ENCODE measurements at regions not wholly inside any gene's neighbourhood (a gene's known extent, or its start where the extent isn't known, plus 50 kb on each side); places are given as distances from the start of the nearest gene placed in this dataset.

DNA sequence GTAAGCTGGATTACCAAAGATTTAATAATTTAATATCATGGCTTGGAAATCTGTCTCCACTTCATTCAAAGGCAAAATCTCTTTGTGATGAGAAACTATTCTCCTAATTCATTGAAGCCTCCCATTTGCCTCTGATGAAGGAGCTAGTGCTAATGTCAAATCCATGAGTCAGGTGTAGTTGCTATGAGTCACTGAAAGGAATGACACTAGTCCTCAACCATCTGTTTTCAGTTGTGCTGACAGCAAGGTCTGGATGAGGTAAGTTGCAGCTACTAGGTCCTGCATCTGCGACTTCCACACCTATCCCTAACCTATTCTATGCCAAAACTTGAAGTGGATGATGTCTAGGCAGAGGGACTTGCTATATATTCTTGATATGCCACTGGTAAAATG lies 324.0 kb upstream of the UBE2E3 start:
- DNase-seq = no peak
- Histone ChIP-seq H3K36me3 (no peaks in the 10 kb centered on the region), H3K9me3 (no peaks in the 10 kb centered on the region), H3K4me3 (no peak overlapping the region), H3K27ac (no peak overlapping the region), H3K4me1 (no peaks in the 10 kb centered on the region), H3K27me3 (peaks cover 0 to 4% of the 10 kb centered on the region in 2 donors)
- no peak for TF ChIP-seq POLR2A (IDR thresholded peaks at IDR 0.05)
- TF ChIP-seq, protein P1, sequence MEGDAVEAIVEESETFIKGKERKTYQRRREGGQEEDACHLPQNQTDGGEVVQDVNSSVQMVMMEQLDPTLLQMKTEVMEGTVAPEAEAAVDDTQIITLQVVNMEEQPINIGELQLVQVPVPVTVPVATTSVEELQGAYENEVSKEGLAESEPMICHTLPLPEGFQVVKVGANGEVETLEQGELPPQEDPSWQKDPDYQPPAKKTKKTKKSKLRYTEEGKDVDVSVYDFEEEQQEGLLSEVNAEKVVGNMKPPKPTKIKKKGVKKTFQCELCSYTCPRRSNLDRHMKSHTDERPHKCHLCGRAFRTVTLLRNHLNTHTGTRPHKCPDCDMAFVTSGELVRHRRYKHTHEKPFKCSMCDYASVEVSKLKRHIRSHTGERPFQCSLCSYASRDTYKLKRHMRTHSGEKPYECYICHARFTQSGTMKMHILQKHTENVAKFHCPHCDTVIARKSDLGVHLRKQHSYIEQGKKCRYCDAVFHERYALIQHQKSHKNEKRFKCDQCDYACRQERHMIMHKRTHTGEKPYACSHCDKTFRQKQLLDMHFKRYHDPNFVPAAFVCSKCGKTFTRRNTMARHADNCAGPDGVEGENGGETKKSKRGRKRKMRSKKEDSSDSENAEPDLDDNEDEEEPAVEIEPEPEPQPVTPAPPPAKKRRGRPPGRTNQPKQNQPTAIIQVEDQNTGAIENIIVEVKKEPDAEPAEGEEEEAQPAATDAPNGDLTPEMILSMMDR (IDR thresholded peaks at IDR 0.05) = no peak
- intact Hi-C loops (cut with DNase I; ENCODE audit: low total_unique reads) = no loop called here

DNA sequence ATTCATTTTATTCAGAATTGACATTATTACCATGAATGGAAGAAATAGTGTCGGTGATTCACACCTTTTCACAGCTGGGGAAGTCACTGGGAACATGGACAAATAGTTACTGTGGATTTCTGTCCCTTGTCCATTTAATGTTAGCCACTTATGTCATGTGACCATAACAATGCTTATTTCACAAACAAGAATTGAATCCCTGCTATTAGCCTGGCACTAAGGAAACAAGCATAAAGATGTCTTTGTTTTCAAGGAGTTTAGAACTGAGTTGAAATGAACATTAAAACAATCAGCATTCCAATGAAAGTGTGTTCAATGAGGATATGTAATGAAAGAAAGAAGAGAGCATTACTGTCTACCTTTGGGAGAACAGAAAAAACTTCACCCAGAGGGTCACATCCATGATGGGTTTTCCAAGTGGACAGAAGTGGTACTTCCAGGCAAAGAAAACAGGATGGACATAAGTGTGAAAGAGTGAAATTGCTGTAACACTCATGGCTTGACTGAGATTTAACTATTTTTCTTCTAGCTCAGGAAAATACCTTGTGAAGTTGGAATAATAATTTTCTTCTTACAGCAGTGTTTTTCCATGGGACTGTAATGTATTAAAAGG lies 324.5 kb upstream of the UBE2E3 start:
- H3K4me1 ChIP-seq = no peaks in the 10 kb centered on the region
- no peaks in the 10 kb centered on the region for H3K36me3 ChIP-seq
- H3K9me3 ChIP-seq = no peaks in the 10 kb centered on the region
- peaks cover 0 to 4% of the 10 kb centered on the region in 2 donors for H3K27me3 ChIP-seq
- intact Hi-C loops (cut with DNase I; ENCODE audit: low total_unique reads) = no loop called here
- H3K27ac ChIP-seq = no peak overlapping the region
- TF ChIP-seq, protein P1 (IDR thresholded peaks at IDR 0.05) = no peak
- no peak for TF ChIP-seq POLR2A (IDR thresholded peaks at IDR 0.05)
- DNase-seq = no peak
- no peak overlapping the region for H3K4me3 ChIP-seq

DNA sequence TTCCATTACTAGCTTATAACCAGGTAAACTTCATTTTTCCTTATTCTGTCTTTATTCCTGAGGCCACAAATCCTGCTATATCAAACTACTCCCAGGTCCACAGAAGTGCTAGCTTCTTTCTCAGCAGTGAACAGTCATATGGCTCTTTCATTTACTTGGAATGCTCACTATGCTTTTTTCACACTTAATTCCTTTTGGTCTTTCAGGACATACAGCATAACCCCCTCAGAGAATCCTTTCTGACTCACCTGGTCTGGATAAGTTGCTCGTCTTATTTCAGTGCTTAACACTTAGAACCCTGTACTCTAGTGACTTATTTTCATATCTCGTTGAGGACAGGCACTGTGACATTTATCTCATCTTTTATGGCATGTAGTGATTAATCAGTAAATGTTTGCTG lies 325.0 kb upstream of the UBE2E3 start:
- H3K27me3 ChIP-seq = peaks cover 0 to 4% of the 10 kb centered on the region in 2 donors
- no peak overlapping the region for H3K4me3 ChIP-seq
- H3K27ac ChIP-seq = no peak overlapping the region
- no peak for DNase-seq
- no peaks in the 10 kb centered on the region for H3K9me3 ChIP-seq
- intact Hi-C loops (cut with DNase I; ENCODE audit: low total_unique reads) = no loop called here
- TF ChIP-seq POLR2A (IDR thresholded peaks at IDR 0.05) = no peak
- TF ChIP-seq, protein P1 (IDR thresholded peaks at IDR 0.05) = no peak
- H3K36me3 ChIP-seq = no peaks in the 10 kb centered on the region
- H3K4me1 ChIP-seq = no peaks in the 10 kb centered on the region

DNA sequence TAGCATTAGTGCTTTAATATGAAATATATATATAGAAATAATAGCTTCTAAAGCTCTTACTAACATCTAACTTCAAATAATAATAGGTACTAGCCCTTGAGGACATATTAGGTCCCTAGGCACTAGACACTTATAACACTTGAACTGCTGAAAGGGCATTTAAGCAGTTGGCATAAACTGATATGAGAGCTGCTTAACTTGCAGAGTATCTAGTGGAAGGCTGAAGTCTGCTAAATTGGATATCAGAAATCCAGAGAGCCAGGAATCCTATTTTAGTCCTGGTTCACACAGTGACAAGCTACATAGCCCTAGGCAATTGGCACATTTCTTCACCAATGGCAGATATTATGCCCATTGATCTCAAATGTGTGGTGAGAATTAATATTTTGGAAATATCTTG lies 326.9 kb upstream of the UBE2E3 start:
- intact Hi-C loops (cut with DNase I; ENCODE audit: low total_unique reads) = no loop called here

DNA sequence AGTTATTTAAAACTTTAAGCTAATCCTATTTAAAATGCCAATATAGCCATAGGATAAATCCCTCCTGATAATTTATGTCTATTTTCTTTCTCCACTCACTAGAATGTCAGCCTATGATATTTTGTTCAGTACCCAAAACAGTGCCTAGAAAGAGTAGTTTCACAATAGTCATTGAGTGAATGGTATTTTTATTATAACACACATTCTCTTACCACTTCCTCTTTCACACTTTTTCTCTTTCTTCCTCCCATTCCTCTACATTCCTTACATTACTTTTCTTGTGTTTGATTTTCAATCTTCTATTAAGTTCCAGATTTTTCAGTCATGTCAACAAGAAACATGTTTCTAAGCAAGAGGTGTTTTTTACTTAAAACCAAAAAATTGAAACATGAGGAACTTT lies 327.6 kb upstream of the UBE2E3 start:
- Histone ChIP-seq H3K27ac (no peak overlapping the region), H3K36me3 (no peaks in the 10 kb centered on the region), H3K4me3 (no peak overlapping the region), H3K9me3 (no peaks in the 10 kb centered on the region), H3K4me1 (no peaks in the 10 kb centered on the region), H3K27me3 (peaks cover 0 to 4% of the 10 kb centered on the region in 2 donors)
- intact Hi-C loops (cut with DNase I; ENCODE audit: low total_unique reads) = no loop called here
- TF ChIP-seq, protein P1 (IDR thresholded peaks at IDR 0.05) = no peak
- no peak for TF ChIP-seq POLR2A (IDR thresholded peaks at IDR 0.05)
- no peak for DNase-seq

More for the DNA sequence above, 326.9 kb upstream of the UBE2E3 start:
- no peaks in the 10 kb centered on the region for H3K36me3 ChIP-seq
- H3K27ac ChIP-seq = no peak overlapping the region
- no peak overlapping the region for H3K4me3 ChIP-seq
- DNase-seq = no peak
- H3K27me3 ChIP-seq = peaks cover 0 to 4% of the 10 kb centered on the region in 2 donors
- TF ChIP-seq, protein P1 (IDR thresholded peaks at IDR 0.05) = no peak
- no peak for TF ChIP-seq POLR2A (IDR thresholded peaks at IDR 0.05)
- H3K4me1 ChIP-seq = no peaks in the 10 kb centered on the region
- H3K9me3 ChIP-seq = no peaks in the 10 kb centered on the region
